IPS DF 6.9 (cell line): ENCODE measurements at regions not wholly inside any gene's neighbourhood (a gene's known extent, or its start where the extent isn't known, plus 50 kb on each side); places are given as distances from the start of the nearest gene placed in this dataset.

Experiments used
- DNase-seq: peaks from one replicate; pipeline ENCODE4 v3.0.0-alpha.2; 2013; ENCODE audit warnings: low read depth, low spot score
- H3K27ac ChIP-seq: one replicate; pipeline ENCODE4 v1.5.1; 2013; ENCODE audit warnings: low read length, control low read depth
- H3K27me3 ChIP-seq: 2 replicates; pipeline ENCODE4 v1.6.1; 2013; ENCODE audit warnings: mild to moderate bottlenecking, low read length; ENCODE audit not compliant: control insufficient read depth, insufficient read depth
- H3K36me3 ChIP-seq: 2 replicates; pipeline ENCODE4 v1.6.1; 2013; ENCODE audit warnings: low read length; ENCODE audit not compliant: control insufficient read depth, insufficient read depth
- H3K4me1 ChIP-seq: 2 replicates; pipeline ENCODE4 v1.6.1; 2013; ENCODE audit warnings: low read length; ENCODE audit not compliant: control insufficient read depth, insufficient read depth
- H3K4me3 ChIP-seq: 2 replicates; pipeline ENCODE4 v1.5.1; 2013; ENCODE audit warnings: mild to moderate bottlenecking, low read length
- H3K9me3 ChIP-seq: 2 replicates; pipeline ENCODE4 v1.6.1; 2013; ENCODE audit warnings: low read length, inconsistent platforms; ENCODE audit not compliant: control insufficient read depth, insufficient read depth
- WGBS: extraction: QIAGEN DNeasy Blood & Tissue Kit; methylation state at CpG from one replicate; pipeline ENCODE4 v1.1.7; 2013; ENCODE audit warnings: mixed read lengths, missing lambda C conversion rate; ENCODE audit not compliant: insufficient read length, insufficient coverage; 5-methylcytosine and 5-hydroxymethylcytosine counted together

DNA sequence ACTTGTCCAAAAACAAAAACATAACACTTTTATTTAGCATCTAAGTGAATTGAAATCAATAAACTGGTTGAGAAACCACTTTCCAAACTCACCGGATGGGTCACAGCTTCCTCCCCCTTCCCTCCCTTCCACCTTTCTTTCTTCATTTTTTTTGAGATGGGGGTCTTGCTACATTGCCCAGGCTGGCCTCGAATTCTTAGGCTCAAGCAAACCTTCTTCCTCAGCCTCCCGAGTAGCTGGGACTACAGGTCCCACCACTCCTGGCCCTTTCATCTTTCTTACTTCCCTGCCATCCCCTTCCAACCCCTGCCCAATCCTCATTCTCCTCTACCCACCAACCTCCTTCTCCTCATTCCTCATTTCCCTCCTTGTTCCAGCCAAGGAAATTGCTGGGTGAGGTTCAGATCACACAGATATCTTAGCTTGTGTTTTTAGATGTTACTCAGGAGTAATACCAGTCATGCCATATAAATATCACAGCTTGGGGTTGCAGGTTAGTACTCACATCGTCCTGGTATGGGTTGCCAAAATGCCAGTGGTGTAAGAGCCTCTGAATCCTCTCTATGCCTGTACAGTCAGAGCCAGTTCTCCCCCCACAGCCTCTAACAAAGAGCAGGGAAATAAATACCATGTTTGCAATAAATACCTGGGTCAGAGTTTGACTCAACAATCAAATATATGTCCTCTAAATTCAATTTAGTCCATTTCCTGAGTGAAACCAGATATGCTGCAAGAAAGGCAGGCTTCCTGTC is 132.7 kb upstream of the NDUFV2 start:
- no peaks in the 10 kb centered on the region for H3K27me3 ChIP-seq
- H3K4me3 ChIP-seq = no peak overlapping the region
- no peaks in the 10 kb centered on the region for H3K9me3 ChIP-seq
- DNase-seq = no peak
- WGBS = no CpG with 5 or more reads among the region's 4 CpGs
- H3K4me1 ChIP-seq = no peaks in the 10 kb centered on the region
- H3K27ac ChIP-seq = no peak overlapping the region
- no peaks in the 10 kb centered on the region; the same call in 1 of the 2 replicates for H3K36me3 ChIP-seq

DNA sequence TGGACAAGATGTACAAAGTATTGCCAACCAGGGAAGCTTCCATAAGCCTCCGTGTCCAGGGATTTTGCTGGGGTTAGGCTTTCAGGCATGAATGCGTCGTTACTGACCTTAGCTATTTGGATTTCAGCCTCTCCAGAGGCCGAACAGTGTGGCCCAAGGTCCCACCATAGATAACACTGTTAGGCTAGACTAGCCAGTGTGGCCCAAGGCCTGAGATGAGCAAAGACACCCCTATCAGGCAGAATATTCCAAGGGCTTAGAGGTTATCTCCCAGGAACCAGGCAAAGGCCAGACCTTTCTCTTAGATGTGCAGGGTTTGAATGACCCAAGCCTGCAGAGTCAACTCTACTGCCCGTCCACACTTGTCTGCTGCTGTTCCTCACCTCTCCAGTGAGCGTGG is 131.7 kb upstream of the NDUFV2 start:
- Histone ChIP-seq H3K27me3 (no peaks in the 10 kb centered on the region), H3K36me3 (no peaks in the 10 kb centered on the region; the same call in 1 of the 2 replicates), H3K27ac (no peak overlapping the region), H3K4me3 (no peak overlapping the region), H3K4me1 (no peaks in the 10 kb centered on the region), H3K9me3 (no peaks in the 10 kb centered on the region)
- DNase-seq = no peak
- WGBS = no CpG with 5 or more reads among the region's 6 CpGs

DNA sequence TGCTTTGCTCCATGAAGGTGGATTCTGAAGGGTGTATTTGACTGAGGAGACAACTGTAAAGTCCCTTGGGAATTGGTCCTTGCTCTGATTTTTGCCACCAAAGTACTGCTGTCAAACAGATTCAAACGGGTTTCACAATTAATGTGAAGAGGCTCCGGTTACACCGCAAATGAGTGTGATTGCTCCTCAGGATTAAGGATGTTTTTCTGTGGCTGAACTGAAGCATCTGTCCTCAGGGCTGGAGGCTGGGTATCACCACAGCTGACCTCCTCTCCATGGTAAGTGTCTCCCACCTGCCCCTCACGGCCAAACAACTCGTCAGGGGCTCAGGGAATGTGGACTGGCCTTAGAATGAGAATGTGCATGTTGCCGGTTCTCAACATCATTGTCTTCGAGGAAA is 130.4 kb upstream of the NDUFV2 start:
- no peak overlapping the region for H3K27ac ChIP-seq
- H3K9me3 ChIP-seq = no peaks in the 10 kb centered on the region
- no peaks in the 10 kb centered on the region for H3K27me3 ChIP-seq
- H3K4me1 ChIP-seq = no peaks in the 10 kb centered on the region
- no peak for DNase-seq
- no peaks in the 10 kb centered on the region; the same call in 1 of the 2 replicates for H3K36me3 ChIP-seq
- WGBS = no CpG with 5 or more reads among the region's 7 CpGs
- no peak overlapping the region for H3K4me3 ChIP-seq

DNA sequence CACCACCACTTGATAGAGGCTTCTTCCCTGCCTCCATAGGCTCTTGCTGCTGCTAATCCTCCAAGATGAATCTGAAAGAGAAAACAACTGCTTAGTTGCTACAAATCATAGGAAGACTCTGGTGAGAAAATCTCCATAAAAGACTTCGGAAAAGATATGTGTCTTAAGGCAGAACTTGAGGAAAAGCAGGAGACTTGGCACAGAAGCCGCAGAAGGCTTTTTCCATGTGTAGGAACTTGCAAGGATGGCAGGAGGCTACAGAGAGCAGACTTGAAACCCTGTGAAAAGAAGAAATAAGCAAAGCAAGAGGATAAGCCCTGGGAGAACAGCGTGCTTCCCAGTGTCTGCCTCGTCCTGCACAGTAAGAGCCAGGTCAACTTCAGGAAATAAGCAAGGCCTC is 128.2 kb upstream of the NDUFV2 start:
- Histone ChIP-seq H3K4me1 (no peaks in the 10 kb centered on the region), H3K36me3 (no peaks in the 10 kb centered on the region), H3K27ac (no peak overlapping the region), H3K9me3 (no peaks in the 10 kb centered on the region), H3K4me3 (no peak overlapping the region), H3K27me3 (no peaks in the 10 kb centered on the region)
- no peak for DNase-seq
- no CpG with 5 or more reads among the region's 4 CpGs for WGBS

DNA sequence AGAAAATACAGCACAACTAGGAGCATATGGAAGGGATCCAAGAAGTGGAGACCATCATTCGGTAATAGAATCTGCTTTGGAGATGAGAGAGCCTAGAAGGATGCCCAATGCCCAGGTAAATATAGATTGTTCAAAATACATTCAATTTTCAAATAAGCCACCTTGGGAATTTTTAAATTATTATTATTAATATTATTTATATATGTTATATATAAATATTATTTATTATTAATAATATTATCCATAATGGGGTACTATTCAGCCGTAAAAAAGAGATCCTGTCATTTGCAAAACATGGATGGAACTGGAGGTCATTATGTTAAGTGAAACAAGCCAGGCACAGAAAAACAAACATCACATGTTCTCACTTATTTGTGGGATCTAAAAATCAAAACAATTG is 127.8 kb upstream of the NDUFV2 start:
- Histone ChIP-seq H3K36me3 (no peaks in the 10 kb centered on the region), H3K27me3 (no peaks in the 10 kb centered on the region), H3K9me3 (no peaks in the 10 kb centered on the region), H3K27ac (no peak overlapping the region), H3K4me1 (no peaks in the 10 kb centered on the region), H3K4me3 (no peak overlapping the region)
- DNase-seq = no peak
- WGBS = no CpG with 5 or more reads among the region's 2 CpGs

DNA sequence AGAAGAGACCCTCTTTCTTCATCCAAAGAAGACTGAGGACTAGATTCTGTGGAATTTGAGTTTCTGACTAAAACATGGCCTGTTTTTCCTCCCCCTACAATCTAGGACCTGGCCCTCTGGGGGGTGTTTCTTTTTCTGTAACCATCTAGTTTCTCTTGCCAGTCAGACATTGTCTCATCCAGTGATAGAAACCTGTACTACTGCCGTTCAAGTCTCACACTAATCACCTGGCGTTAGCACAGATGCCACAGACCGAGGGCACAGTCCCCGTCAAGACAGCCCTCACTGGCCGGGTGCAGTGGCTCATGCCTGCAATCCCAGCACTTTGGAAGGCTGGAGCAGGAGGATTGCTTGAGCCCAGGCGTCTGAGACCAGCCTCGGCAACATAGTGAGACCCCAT is 126.9 kb upstream of the NDUFV2 start:
- Histone ChIP-seq H3K27me3 (no peaks in the 10 kb centered on the region), H3K4me3 (no peak overlapping the region), H3K4me1 (no peaks in the 10 kb centered on the region), H3K27ac (no peak overlapping the region), H3K36me3 (no peaks in the 10 kb centered on the region), H3K9me3 (no peaks in the 10 kb centered on the region)
- WGBS = no CpG with 5 or more reads among the region's 7 CpGs
- no peak for DNase-seq

DNA sequence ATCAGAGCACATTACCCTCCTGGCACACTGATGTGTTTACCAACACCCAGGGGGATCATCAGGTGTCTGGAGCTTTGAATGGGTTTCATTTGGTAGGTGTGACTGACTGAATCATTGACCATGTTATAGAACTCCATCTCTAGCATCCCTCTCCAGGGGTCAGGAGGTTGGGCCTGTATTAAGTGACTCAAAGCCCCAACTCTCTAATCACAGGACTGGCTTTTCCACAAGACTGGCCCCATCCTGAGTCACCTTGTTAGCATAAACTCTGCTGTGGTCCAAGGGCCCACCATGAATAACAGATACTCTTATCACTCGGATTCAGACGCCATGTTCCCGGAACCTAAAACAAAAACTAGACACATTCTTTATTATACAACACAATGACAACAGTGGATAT is 125.9 kb upstream of the NDUFV2 start:
- no peaks in the 10 kb centered on the region for H3K36me3 ChIP-seq
- DNase-seq = no peak
- no CpG with 5 or more reads among the region's 3 CpGs for WGBS

DNA sequence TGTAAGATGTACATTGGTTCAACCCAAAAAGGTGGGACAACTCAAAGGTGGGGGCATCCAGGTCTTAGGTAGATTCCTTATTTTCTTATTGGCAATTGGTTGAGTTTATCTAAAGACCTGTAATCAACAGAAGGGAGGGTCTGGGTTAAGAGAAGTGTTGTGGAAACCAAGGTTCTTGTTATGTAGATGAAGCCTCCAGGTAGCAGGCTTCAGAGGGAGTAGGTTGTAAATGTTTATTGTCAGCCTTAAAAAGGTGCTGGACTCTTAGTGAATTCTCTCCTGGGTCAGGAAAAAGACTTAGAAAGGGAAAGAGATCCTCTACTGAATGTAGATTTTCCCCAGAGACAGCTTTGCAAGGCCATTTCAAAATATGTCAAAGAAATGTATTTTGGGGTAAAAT is 125.3 kb upstream of the NDUFV2 start:
- DNase-seq = no peak
- Histone ChIP-seq H3K4me1 (no peaks in the 10 kb centered on the region), H3K27ac (no peak overlapping the region), H3K4me3 (no peak overlapping the region), H3K36me3 (no peaks in the 10 kb centered on the region), H3K9me3 (no peaks in the 10 kb centered on the region), H3K27me3 (no peaks in the 10 kb centered on the region)

More for the DNA sequence above, 125.9 kb upstream of the NDUFV2 start:
- Histone ChIP-seq H3K27ac (no peak overlapping the region), H3K4me3 (no peak overlapping the region), H3K27me3 (no peaks in the 10 kb centered on the region), H3K4me1 (no peaks in the 10 kb centered on the region), H3K9me3 (no peaks in the 10 kb centered on the region)

DNA sequence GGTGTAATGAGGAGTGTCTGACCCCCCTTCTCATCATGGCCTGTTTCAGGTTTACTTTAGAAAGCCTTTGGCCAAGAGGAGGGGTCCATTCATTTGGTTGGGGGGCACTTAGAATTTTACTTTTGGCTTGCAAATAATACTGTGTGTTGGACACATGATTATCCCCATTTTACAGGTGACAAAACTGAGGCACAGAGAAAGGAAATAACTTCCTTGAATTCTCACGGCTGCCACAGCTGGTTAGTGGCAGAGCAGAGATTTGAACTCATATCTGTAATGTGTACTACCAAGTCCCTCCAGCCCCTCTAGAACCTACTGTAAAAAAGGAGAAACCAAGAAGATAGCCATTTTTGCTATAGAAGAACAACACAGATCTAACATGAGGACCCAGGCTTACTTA is 124.8 kb upstream of the NDUFV2 start:
- Histone ChIP-seq H3K4me1 (no peaks in the 10 kb centered on the region), H3K27me3 (no peaks in the 10 kb centered on the region), H3K9me3 (no peaks in the 10 kb centered on the region), H3K27ac (no peak overlapping the region), H3K36me3 (no peaks in the 10 kb centered on the region), H3K4me3 (no peak overlapping the region)
- no CpG with 5 or more reads among the region's 1 CpG for WGBS
- DNase-seq = no peak

DNA sequence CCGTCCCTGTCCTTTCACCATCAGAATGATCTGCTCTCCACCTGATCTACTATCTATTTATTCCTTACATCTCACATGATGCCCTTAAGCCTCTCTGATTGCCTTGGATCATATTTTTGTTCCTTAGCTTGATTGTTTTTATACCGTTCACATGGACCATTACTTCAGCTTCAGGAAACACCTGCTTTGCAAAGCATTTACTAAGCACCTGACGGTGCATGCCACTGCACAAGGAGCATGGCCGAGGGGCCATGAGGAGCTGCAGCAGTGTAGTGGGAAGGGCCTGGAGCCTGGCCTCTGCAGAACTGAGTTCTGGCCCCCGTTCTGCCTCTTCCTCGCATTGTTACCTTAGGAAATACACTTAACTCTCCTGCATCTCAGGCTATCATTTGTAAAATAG is 124.1 kb upstream of the NDUFV2 start:
- Histone ChIP-seq H3K4me3 (no peak overlapping the region), H3K27me3 (no peaks in the 10 kb centered on the region), H3K9me3 (no peaks in the 10 kb centered on the region), H3K27ac (no peak overlapping the region), H3K36me3 (no peaks in the 10 kb centered on the region), H3K4me1 (no peaks in the 10 kb centered on the region)
- WGBS = no CpG with 5 or more reads among the region's 6 CpGs
- no peak for DNase-seq

DNA sequence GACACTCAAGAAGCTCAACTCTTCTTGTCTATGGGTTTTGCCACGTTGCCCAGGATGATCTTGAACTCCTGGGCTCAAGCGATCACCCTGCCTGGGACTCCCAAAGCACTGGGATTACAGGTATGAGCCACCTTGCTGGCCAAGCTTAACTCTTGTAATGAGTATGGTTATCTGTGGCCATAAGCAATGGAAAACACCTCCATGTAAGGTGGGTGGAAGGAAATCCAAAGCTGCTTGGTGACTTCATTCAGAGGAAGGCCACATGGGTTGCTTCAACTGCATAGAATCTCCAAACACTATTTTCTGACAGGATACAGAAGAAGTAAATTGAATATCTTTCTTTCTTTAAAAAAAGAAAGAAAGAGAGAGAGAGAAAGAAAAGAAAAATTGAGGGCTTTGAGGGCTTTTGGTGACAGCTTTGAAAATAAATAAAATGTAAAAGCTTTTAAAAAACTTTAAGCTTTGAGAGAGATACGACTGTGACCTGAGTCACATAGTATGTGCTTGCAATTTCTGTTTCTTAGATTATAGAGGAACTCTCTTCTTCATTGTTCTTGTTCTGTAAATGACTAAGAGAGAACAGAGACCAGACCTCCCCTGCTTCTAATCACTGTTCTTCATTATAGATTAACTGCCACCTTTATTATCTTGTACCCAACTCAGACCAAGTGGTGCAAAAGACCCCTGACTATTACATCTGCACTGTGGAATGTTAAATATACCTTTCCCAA is 123.1 kb upstream of the NDUFV2 start:
- no peak for DNase-seq
- no peaks in the 10 kb centered on the region for H3K9me3 ChIP-seq
- H3K36me3 ChIP-seq = no peaks in the 10 kb centered on the region
- H3K4me1 ChIP-seq = no peaks in the 10 kb centered on the region
- no peak overlapping the region for H3K4me3 ChIP-seq
- no peaks in the 10 kb centered on the region for H3K27me3 ChIP-seq
- no peak overlapping the region for H3K27ac ChIP-seq
- WGBS = no CpG with 5 or more reads among the region's 3 CpGs
